Heart right ventricle (tissue), 16 donors: ENCODE measurements at regions not wholly inside any gene's neighbourhood (a gene's known extent, or its start where the extent isn't known, plus 50 kb on each side); places are given as distances from the start of the nearest gene placed in this dataset.

Experiments used
- ATAC-seq, 8 donors: fragments of 200-7000 bp; cut with Tn5 transposase; one replicate each; pipeline ENCODE4 v1.9.1; 2020; ENCODE audit warnings: mild to moderate bottlenecking in 8 of 8, moderate library complexity in 8 of 8, moderate number of reproducible peaks in 1 of 8
- DNase-seq, 2 donors: peaks; one replicate each; pipeline ENCODE4 v3.0.0-alpha.2; 2020
- H3K27ac ChIP-seq, 10 donors: fragments of 200-600 bp; sonication (generic) in 2 of 10; one replicate each; pipeline versions ENCODE4 v1.5.0 to v1.8.0; 2020 to 2022; ENCODE audit warnings: mild to moderate bottlenecking in 3 of 10
- H3K27me3 ChIP-seq, 7 donors: fragments of 200-600 bp; one replicate each; pipeline ENCODE4 v1.8.0; 2021 to 2022; ENCODE audit warnings: mild to moderate bottlenecking in 2 of 7
- H3K36me3 ChIP-seq, 9 donors: fragments of 200-600 bp; sonication (generic) in 1 of 9; one replicate each; pipeline versions ENCODE4 v1.5.0 to v1.8.0; 2020 to 2022; ENCODE audit warnings: mild to moderate bottlenecking in 2 of 9
- H3K4me1 ChIP-seq, 9 donors: fragments of 200-600 bp; sonication (generic) in 1 of 9; one replicate each; pipeline versions ENCODE4 v1.5.0 to v1.8.0; 2020 to 2022; ENCODE audit warnings: mild to moderate bottlenecking in 4 of 9
- H3K4me3 ChIP-seq, 10 donors: fragments of 200-600 bp; sonication (generic) in 2 of 10; one replicate each; pipeline versions ENCODE4 v1.5.0 to v1.8.0; 2020 to 2022; ENCODE audit warnings: mild to moderate bottlenecking in 7 of 10, moderate library complexity in 2 of 10
- H3K9me3 ChIP-seq, 11 donors: fragments of 200-600 bp in 10 of 11; sonication (generic) in 2 of 11; one replicate each; pipeline versions ENCODE4 v1.5.0 to v1.8.0; 2013 to 2022; ENCODE audit warnings: mild to moderate bottlenecking in 2 of 11, control low read depth in 1 of 11, moderate library complexity in 1 of 11
- WGBS, 2 donors: extraction: QIAGEN DNeasy Blood & Tissue Kit; methylation state at CpG; one replicate each; pipeline ENCODE4 v1.1.7; 2013; ENCODE audit warnings: inconsistent platforms in 1 of 2; 5-methylcytosine and 5-hydroxymethylcytosine counted together
- intact Hi-C, 10 donors: fragments of 100-400 bp; cut with DNase I; formaldehyde crosslinking; loops; one replicate each; pipeline versions ENCODE4 v1.11.1 to v1.14.2; 2022
- TF ChIP-seq, protein P1 (sequence below), 9 donors: fragments of 200-600 bp; sonication (generic) in 2 of 9; IDR thresholded peaks; one replicate each; pipeline versions ENCODE4 v1.5.0 to v1.8.0; 2021 to 2022; ENCODE audit warnings: antibody characterized with exemption in 9 of 9, mild to moderate bottlenecking in 5 of 9, moderate library complexity in 1 of 9
- donor health status: Arrhythmogenic right ventricular cardiomyopathy.
- donor health status: ischemic (EF 13 %, LVEDD 7.1; RV severe dilation, severe dysfunction).
- donor health status: healthy with polysubstance abuse.
- donor health status: DM: no; HTN: yes; CAD: no.
- donor health status: DM: no; HTN: no; CAD: no.
- donor health status: ischemic (EF 25% LVEDD 6.9; RV normal size, moderate dysfunction).
- donor health status: ischemic (EF 25% LVEDD 5.7; RV mildly dilated, moderate dysfunction).
- donor health status: healthy.
- donor health status: DM: yes; HTN: yes; CAD: no.
- donor health status: Ischemic cardiomyopathy.
- donor health status: ischemic (EF 35%, LVEDD 5.7; RV mildly dilated, moderate dysfunction).
- donor health status: nonischemic (EF 11% LVEDD 7.7; RV severe dilation, severe dysfunction).
- donor health status: DM: yes; HTN: yes; CAD: no.
- donor health status: PGD.
- donor health status: ischemic (EF 29% LVEDD 5.4; RV normal size, mild dysfunction).
- donor health status: nonischemic (EF 23%, LVEDD 6.1; RV moderate dilation, normal function).

DNA sequence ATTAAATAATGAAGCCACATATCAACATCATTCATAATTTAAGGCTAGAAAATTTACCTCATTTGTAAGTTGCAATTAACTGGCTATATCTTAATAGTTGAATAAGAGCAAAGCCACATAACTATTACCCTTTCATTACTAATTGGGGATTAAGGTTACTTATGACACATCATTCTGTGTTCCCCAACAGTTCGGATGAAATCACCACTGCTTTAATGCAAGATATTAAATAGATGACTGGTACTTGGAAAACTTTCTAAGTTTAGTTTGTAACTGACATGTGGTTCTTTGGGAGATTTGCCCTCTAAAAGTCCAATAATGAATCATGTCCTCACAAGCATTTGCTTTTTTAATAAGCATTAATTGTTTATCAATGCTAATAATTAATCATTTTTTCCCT is 109.1 kb downstream of the MTERF1 start:
- no peak for DNase-seq
- TF ChIP-seq, protein P1, sequence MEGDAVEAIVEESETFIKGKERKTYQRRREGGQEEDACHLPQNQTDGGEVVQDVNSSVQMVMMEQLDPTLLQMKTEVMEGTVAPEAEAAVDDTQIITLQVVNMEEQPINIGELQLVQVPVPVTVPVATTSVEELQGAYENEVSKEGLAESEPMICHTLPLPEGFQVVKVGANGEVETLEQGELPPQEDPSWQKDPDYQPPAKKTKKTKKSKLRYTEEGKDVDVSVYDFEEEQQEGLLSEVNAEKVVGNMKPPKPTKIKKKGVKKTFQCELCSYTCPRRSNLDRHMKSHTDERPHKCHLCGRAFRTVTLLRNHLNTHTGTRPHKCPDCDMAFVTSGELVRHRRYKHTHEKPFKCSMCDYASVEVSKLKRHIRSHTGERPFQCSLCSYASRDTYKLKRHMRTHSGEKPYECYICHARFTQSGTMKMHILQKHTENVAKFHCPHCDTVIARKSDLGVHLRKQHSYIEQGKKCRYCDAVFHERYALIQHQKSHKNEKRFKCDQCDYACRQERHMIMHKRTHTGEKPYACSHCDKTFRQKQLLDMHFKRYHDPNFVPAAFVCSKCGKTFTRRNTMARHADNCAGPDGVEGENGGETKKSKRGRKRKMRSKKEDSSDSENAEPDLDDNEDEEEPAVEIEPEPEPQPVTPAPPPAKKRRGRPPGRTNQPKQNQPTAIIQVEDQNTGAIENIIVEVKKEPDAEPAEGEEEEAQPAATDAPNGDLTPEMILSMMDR (IDR thresholded peaks at IDR 0.05): no peak
- Histone ChIP-seq H3K27me3 (no peaks in the 10 kb centered on the region), H3K4me1 (peaks cover 0 to 10% (median 5%) of the 10 kb centered on the region in 9 donors), H3K36me3 (no peaks in the 10 kb centered on the region), H3K27ac (peak overlapping the region in 4 of 10 donors; percentile 23 to 34 (median 31)), H3K9me3 (peaks cover 0 to 10% (median 0%) of the 10 kb centered on the region in 11 donors), H3K4me3 (no peak overlapping the region)
- ATAC-seq: no peak
- intact Hi-C loops: loop anchor here in 2 of 10 donors (10.0 kb wide), 2 partner anchors 127 to 507 kb away; partner anchors contain the start of gene FZD1 (in 1 of the 2)
- WGBS, 2 donors: 32 to 50% methylated on average over 1 of the region's 1 CpG

DNA sequence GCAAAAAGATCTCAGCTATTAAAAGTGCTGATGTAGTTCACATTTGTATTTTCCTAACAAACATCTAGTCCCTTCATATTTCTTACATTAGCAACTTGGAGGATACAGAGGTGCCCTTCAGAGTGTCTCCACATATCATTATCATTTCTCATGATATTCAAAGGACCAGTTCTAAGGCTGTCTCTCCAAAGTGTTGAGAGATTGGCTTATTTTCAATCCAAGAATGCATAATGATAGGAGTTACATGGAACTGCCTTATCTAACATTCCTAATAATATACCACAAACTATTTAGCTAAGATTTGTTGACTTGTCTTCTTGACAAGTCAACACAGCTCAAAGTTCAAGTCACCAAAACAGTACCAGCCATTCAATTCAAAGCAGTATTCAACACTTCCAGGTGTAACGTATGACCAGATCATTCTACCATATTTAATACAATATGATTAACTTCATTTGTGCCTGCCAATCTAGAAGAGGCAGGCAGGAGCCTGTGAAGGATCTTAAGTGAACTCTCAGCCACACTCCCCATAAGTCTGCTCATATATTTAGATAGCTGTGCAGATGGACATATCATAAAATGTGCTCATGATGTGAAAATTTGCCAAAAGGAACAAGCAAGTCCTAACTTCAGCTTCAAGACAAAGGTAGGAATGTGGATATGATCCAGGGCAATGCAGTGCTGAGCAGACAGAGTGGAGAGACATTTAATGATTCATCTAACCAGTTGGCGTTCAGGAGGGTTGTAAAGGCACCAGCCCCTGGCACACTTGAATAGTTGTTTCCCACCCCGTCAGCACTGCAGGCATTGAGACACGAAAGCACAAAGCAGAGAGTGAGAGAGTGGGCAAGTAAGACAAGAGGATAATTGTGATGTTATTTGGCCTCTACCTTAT is 108.3 kb downstream of the MTERF1 start:
- H3K27me3 ChIP-seq: no peaks in the 10 kb centered on the region
- H3K36me3 ChIP-seq: no peaks in the 10 kb centered on the region
- TF ChIP-seq, protein P1 (IDR thresholded peaks at IDR 0.05): no peak
- peaks cover 0 to 16% (median 5%) of the 10 kb centered on the region in 9 donors for H3K4me1 ChIP-seq
- H3K4me3 ChIP-seq: no peak overlapping the region
- H3K27ac ChIP-seq: peak overlapping the region in 5 of 10 donors; percentile 23 to 34 (median 31)
- WGBS, 2 donors: 24 to 41% methylated on average over 4 of the region's 4 CpGs
- peak in 6 of 8 donors; percentile 42 to 89 (median 66) for ATAC-seq
- DNase-seq: no peak
- peaks cover 0 to 5% (median 0%) of the 10 kb centered on the region in 11 donors for H3K9me3 ChIP-seq
- intact Hi-C loops: loop anchor here in 2 of 10 donors (10.0 kb wide), 2 partner anchors 127 to 507 kb away; partner anchors contain the start of gene FZD1 (in 1 of the 2)

DNA sequence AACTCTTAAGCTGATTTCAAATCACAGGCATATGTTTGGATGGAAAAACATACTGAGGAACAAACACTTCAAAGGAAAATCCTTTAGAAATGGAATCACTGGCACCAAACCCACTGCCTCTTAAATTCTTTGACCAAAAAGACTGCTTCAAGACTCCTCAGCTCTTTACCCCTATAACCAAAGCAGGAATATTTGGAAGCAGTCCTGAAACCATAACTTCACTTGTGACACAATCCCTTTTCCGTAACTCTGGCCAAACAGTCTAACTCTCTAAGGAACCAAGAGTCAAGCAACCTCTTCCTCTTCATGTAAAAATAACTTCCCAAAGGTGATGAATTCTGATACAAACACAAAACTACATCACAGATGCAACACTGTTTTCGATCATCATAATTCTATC is 104.3 kb downstream of the MTERF1 start:
- peaks cover 0 to 27% (median 6%) of the 10 kb centered on the region in 9 donors for H3K4me1 ChIP-seq
- H3K4me3 ChIP-seq: no peak overlapping the region
- DNase-seq (no peak), ATAC-seq (no peak)
- no peaks in the 10 kb centered on the region for H3K36me3 ChIP-seq
- 54 to 64% methylated on average over 2 of the region's 2 CpGs for WGBS, 2 donors
- no peak overlapping the region for H3K27ac ChIP-seq
- TF ChIP-seq, protein P1 (IDR thresholded peaks at IDR 0.05): no peak
- H3K9me3 ChIP-seq: peaks cover 0 to 5% (median 0%) of the 10 kb centered on the region in 11 donors
- H3K27me3 ChIP-seq: no peaks in the 10 kb centered on the region
- intact Hi-C loops: loop anchor here in 2 of 10 donors (10.0 kb wide), 2 partner anchors 131 to 511 kb away; partner anchors contain the start of gene FZD1 (in 1 of the 2)

DNA sequence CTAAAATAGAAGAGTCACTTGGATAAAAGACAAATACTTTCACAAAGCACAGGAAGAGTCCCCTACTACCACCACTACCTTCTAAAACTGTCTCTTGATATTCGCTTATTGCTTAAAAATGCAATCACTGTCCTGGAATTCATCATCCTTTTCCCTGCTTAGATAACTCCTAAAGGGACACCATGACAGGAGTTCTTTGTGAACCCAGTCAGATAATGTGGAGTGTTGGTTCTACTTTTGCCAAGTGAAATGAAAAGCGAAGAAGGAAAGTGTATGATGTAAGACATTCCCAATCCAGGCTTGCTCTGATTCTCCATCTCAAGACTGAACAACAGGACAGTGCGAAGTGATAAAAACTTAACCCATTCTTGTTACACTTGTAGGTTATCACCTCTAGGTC is 103.0 kb downstream of the MTERF1 start:
- Histone ChIP-seq H3K27me3 (no peaks in the 10 kb centered on the region), H3K27ac (peak overlapping the region in 3 of 10 donors; percentile 5 to 30 (median 30)), H3K36me3 (no peaks in the 10 kb centered on the region), H3K4me3 (no peak overlapping the region), H3K9me3 (peaks cover 0 to 5% (median 0%) of the 10 kb centered on the region in 11 donors), H3K4me1 (peaks cover 0 to 18% (median 6%) of the 10 kb centered on the region in 9 donors)
- no peak for DNase-seq
- TF ChIP-seq, protein P1 (IDR thresholded peaks at IDR 0.05): no peak
- peak in 2 of 8 donors; percentile 51 to 58 for ATAC-seq
- 46 to 55% methylated on average over 3 of the region's 3 CpGs for WGBS, 2 donors
- intact Hi-C loops: loop anchor here in 2 of 10 donors (10.0 kb wide), 2 partner anchors 133 to 513 kb away; partner anchors contain the start of gene FZD1 (in 1 of the 2)
